Activated T-cell treated with anti-CD3 and anti-CD28 coated beads, Interleukin-2, amount 50 U/mL, for 24 hours (primary cell): ENCODE measurements at regions not wholly inside any gene's neighbourhood (a gene's known extent, or its start where the extent isn't known, plus 50 kb on each side); places are given as distances from the start of the nearest gene placed in this dataset.

ENCODE experiments used
- DNase-seq: peaks from one replicate; pipeline ENCODE4 v3.0.0-alpha.2; 2020
- H3K27ac Mint-ChIP-seq: 2 replicates; pipeline ENCODE4 v1.8.0; 2020; ENCODE audit warnings: mild to moderate bottlenecking, mixed read lengths
- H3K27me3 Mint-ChIP-seq: 2 replicates; pipeline ENCODE4 v1.8.0; 2020; ENCODE audit warnings: mixed read lengths
- H3K36me3 Mint-ChIP-seq: 2 replicates; pipeline ENCODE4 v1.8.0; 2020; ENCODE audit warnings: low read depth, mixed read lengths
- H3K4me1 Mint-ChIP-seq: 2 replicates; pipeline ENCODE4 v1.8.0; 2020; ENCODE audit warnings: low read depth, mixed read lengths
- H3K4me3 Mint-ChIP-seq: 2 replicates; pipeline ENCODE4 v1.8.0; 2020; ENCODE audit warnings: mild to moderate bottlenecking, moderate library complexity, mixed read lengths
- H3K9me3 Mint-ChIP-seq: 2 replicates; pipeline ENCODE4 v1.8.0; 2020; ENCODE audit warnings: mixed read lengths

GRCh38 chr11:26088391-26088790 lies 243.5 kb upstream of the ANO3 start:
- H3K36me3 Mint-ChIP-seq = no peaks in the 10 kb centered on the region
- H3K27me3 Mint-ChIP-seq = no peaks in the 10 kb centered on the region
- no peaks in the 10 kb centered on the region for H3K4me1 Mint-ChIP-seq
- no peak for DNase-seq
- no peak overlapping the region for H3K27ac Mint-ChIP-seq
- no peak overlapping the region for H3K4me3 Mint-ChIP-seq
- peaks cover 13% of the 10 kb centered on the region for H3K9me3 Mint-ChIP-seq

GRCh38 chr11:26090651-26091050 lies 241.3 kb upstream of the ANO3 start:
- Mint-ChIP-seq H3K4me1 (no peaks in the 10 kb centered on the region), H3K27ac (no peak overlapping the region), H3K9me3 (peaks cover 8% of the 10 kb centered on the region), H3K27me3 (no peaks in the 10 kb centered on the region), H3K4me3 (no peak overlapping the region), H3K36me3 (no peaks in the 10 kb centered on the region)
- DNase-seq = no peak

GRCh38 chr11:26093206-26093605 lies 238.7 kb upstream of the ANO3 start:
- no peak overlapping the region for H3K4me3 Mint-ChIP-seq
- no peak for DNase-seq
- H3K36me3 Mint-ChIP-seq = no peaks in the 10 kb centered on the region

GRCh38 chr11:26095340-26095739 lies 236.6 kb upstream of the ANO3 start:
- Mint-ChIP-seq H3K4me3 (no peak overlapping the region), H3K27me3 (no peaks in the 10 kb centered on the region), H3K4me1 (no peaks in the 10 kb centered on the region), H3K27ac (no peak overlapping the region), H3K9me3 (peaks cover 11% of the 10 kb centered on the region), H3K36me3 (no peaks in the 10 kb centered on the region)
- DNase-seq = no peak

More at GRCh38 chr11:26093206-26093605, 238.7 kb upstream of the ANO3 start:
- Mint-ChIP-seq H3K4me1 (no peaks in the 10 kb centered on the region), H3K27me3 (no peaks in the 10 kb centered on the region), H3K27ac (no peak overlapping the region), H3K9me3 (peaks cover 6% of the 10 kb centered on the region)

GRCh38 chr11:26096451-26096850 lies 235.5 kb upstream of the ANO3 start:
- Mint-ChIP-seq H3K4me1 (no peaks in the 10 kb centered on the region), H3K27ac (no peak overlapping the region), H3K27me3 (no peaks in the 10 kb centered on the region), H3K9me3 (peaks cover 5% of the 10 kb centered on the region), H3K36me3 (no peaks in the 10 kb centered on the region), H3K4me3 (no peak overlapping the region)
- DNase-seq = no peak

- Mint-ChIP-seq H3K36me3 (no peaks in the 10 kb centered on the region), H3K9me3 (peaks cover 14% of the 10 kb centered on the region), H3K27ac (no peak overlapping the region), H3K4me1 (no peaks in the 10 kb centered on the region), H3K4me3 (no peak overlapping the region), H3K27me3 (no peaks in the 10 kb centered on the region)
- no peak for DNase-seq
These were observed 229.6 kb upstream of the ANO3 start for GRCh38 chr11:26102325-26102724.

GRCh38 chr11:26105762-26106423 lies 226.0 kb upstream of the ANO3 start:
- DNase-seq = no peak
- H3K4me1 Mint-ChIP-seq = no peaks in the 10 kb centered on the region
- no peaks in the 10 kb centered on the region for H3K27me3 Mint-ChIP-seq
- no peak overlapping the region for H3K4me3 Mint-ChIP-seq
- no peaks in the 10 kb centered on the region for H3K36me3 Mint-ChIP-seq
- H3K9me3 Mint-ChIP-seq = peaks cover 10% of the 10 kb centered on the region
- no peak overlapping the region for H3K27ac Mint-ChIP-seq

GRCh38 chr11:26106726-26107125 lies 225.2 kb upstream of the ANO3 start:
- Mint-ChIP-seq H3K36me3 (no peaks in the 10 kb centered on the region), H3K27ac (no peak overlapping the region)
- no peak for DNase-seq

GRCh38 chr11:26109658-26110368 lies 222.1 kb upstream of the ANO3 start:
- H3K4me3 Mint-ChIP-seq = no peak overlapping the region
- H3K27ac Mint-ChIP-seq = no peak overlapping the region
- H3K27me3 Mint-ChIP-seq = no peaks in the 10 kb centered on the region
- no peak for DNase-seq
- peaks cover 10% of the 10 kb centered on the region for H3K9me3 Mint-ChIP-seq
- no peaks in the 10 kb centered on the region for H3K36me3 Mint-ChIP-seq
- H3K4me1 Mint-ChIP-seq = no peaks in the 10 kb centered on the region

More at GRCh38 chr11:26106726-26107125, 225.2 kb upstream of the ANO3 start:
- H3K27me3 Mint-ChIP-seq = no peaks in the 10 kb centered on the region
- H3K9me3 Mint-ChIP-seq = peaks cover 12% of the 10 kb centered on the region
- H3K4me1 Mint-ChIP-seq = no peaks in the 10 kb centered on the region
- H3K4me3 Mint-ChIP-seq = no peak overlapping the region

- Mint-ChIP-seq H3K4me1 (no peaks in the 10 kb centered on the region), H3K27ac (no peak overlapping the region), H3K27me3 (no peaks in the 10 kb centered on the region), H3K9me3 (peaks cover 7% of the 10 kb centered on the region), H3K4me3 (no peak overlapping the region), H3K36me3 (no peaks in the 10 kb centered on the region)
- no peak for DNase-seq
These were observed 219.7 kb upstream of the ANO3 start for GRCh38 chr11:26112264-26112663.

GRCh38 chr11:26121466-26121865 lies 210.5 kb upstream of the ANO3 start:
- no peak for DNase-seq
- Mint-ChIP-seq H3K9me3 (peaks cover 6% of the 10 kb centered on the region), H3K4me3 (no peak overlapping the region), H3K36me3 (no peaks in the 10 kb centered on the region), H3K27ac (no peak overlapping the region), H3K27me3 (no peaks in the 10 kb centered on the region), H3K4me1 (no peaks in the 10 kb centered on the region)

GRCh38 chr11:26126741-26127140 lies 205.2 kb upstream of the ANO3 start:
- Mint-ChIP-seq H3K27ac (no peak overlapping the region), H3K9me3 (peaks cover 7% of the 10 kb centered on the region), H3K36me3 (no peaks in the 10 kb centered on the region), H3K4me3 (no peak overlapping the region), H3K4me1 (no peaks in the 10 kb centered on the region), H3K27me3 (no peaks in the 10 kb centered on the region)
- no peak for DNase-seq

GRCh38 chr11:26127336-26127735 lies 204.6 kb upstream of the ANO3 start:
- Mint-ChIP-seq H3K27me3 (no peaks in the 10 kb centered on the region), H3K4me1 (no peaks in the 10 kb centered on the region), H3K36me3 (no peaks in the 10 kb centered on the region), H3K4me3 (no peak overlapping the region), H3K27ac (no peak overlapping the region), H3K9me3 (peaks cover 7% of the 10 kb centered on the region)
- no peak for DNase-seq

GRCh38 chr11:26131406-26131805 lies 200.5 kb upstream of the ANO3 start:
- H3K27ac Mint-ChIP-seq = no peak overlapping the region

GRCh38 chr11:26134053-26134452 lies 197.9 kb upstream of the ANO3 start:
- H3K36me3 Mint-ChIP-seq = no peaks in the 10 kb centered on the region
- peaks cover 5% of the 10 kb centered on the region for H3K9me3 Mint-ChIP-seq
- H3K4me3 Mint-ChIP-seq = no peak overlapping the region
- H3K27ac Mint-ChIP-seq = no peak overlapping the region
- DNase-seq = no peak
- no peaks in the 10 kb centered on the region for H3K4me1 Mint-ChIP-seq
- H3K27me3 Mint-ChIP-seq = no peaks in the 10 kb centered on the region

More at GRCh38 chr11:26131406-26131805, 200.5 kb upstream of the ANO3 start:
- no peak overlapping the region for H3K4me3 Mint-ChIP-seq
- H3K36me3 Mint-ChIP-seq = no peaks in the 10 kb centered on the region
- DNase-seq = no peak
- no peaks in the 10 kb centered on the region for H3K27me3 Mint-ChIP-seq
- peaks cover 6% of the 10 kb centered on the region for H3K9me3 Mint-ChIP-seq
- no peaks in the 10 kb centered on the region for H3K4me1 Mint-ChIP-seq
